ENCODE measurements at regions not wholly inside any gene's neighbourhood (a gene's known extent, or its start where the extent isn't known, plus 50 kb on each side); places are given as distances from the start of the nearest gene placed in this dataset.

DNA sequence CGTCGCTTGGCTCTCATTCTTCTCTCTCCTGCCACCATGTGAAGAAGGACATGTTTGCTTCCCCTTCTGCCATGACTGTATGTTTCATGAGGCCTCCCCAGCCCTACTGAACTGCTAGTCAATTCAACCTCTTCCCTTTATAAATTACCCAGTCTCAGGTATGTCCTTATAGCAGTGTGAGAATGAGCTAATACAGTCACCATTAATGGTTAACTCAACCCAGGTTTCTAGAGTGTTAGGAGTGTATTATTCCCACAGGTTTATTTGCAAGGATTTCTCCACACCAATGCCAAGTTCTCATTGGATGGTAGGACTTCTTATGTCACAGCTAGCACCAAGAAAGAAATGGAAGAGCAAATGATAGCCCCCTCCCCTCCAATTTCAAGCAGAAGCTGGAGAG lies 71.9 kb downstream of the DYNAP start:
- TF ChIP-seq POLR2AphosphoS5 (IDR thresholded peaks at IDR 0.05; ENCODE audit: low read depth, low read length) (no peak), POLR2A (IDR thresholded peaks at IDR 0.05; ENCODE audit: low read depth, low read length) (no peak), PAX5 (IDR thresholded peaks at IDR 0.05; ENCODE audit: insufficient read depth, low read length, severe bottlenecking) (no peak)
